GM19193 (cell line): ENCODE measurements at regions not wholly inside any gene's neighbourhood (a gene's known extent, or its start where the extent isn't known, plus 50 kb on each side); places are given as distances from the start of the nearest gene placed in this dataset.

Source experiments
- POLR2A ChIP-seq: IDR thresholded peaks from 4 replicates; pipeline ENCODE4 v1.6.1; 2011; ENCODE audit not compliant: insufficient read depth, insufficient read length; ENCODE audit errors: extremely low read depth

GRCh38 chr2:120802867-120803484 lies 67.3 kb downstream of the GLI2 start:
- no peak for TF ChIP-seq POLR2A

DNA sequence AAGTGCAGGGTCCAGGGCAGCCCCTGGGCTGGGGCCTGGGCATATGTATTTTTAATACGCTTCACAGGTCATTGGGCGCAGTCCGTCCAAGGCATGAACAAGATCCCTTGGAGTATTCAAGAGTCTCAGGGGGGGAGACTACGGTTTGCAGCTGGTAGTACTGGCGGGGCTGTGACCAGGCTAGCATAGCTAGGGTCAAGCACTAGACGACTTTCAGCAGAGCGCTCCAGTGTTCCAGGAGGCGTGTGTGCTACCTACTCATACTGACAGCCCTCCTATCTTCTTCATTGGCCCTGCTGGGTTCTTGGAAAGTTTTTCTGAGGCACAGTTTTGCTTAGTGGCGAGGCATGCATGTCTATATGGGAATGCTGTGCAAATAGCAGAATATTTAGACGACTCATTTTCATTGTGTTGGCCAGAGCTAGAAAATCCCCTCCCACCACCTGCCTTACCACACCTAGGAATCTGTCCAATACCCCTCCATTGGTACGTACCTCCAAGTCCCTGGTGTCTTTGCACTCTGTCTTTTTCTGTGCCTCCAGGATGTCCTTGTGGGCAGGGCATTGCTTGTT lies 68.2 kb downstream of the GLI2 start:
- TF ChIP-seq POLR2A: no peak

DNA sequence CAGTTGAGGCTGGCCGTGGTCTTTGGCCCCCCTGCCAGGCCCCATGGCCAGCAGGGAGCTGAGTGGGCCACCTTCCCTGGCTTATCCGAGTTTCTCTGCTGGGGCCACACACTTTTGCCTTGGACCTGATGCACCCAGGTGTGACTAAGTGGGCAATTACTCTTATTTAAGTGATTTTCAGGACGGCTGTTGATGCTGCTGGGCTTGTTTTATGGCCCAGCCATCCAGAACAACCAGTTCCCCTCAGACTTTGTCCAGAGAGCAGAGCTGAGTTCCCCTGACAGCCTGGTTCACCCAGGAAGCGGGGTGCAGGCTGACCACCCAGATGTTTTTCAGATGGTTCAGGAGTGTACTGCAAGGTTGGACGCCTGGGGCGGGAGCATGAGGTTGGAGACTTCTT lies 68.8 kb downstream of the GLI2 start:
- TF ChIP-seq POLR2A: no peak

GRCh38 chr2:120805011-120805410 lies 69.3 kb downstream of the GLI2 start:
- no peak for TF ChIP-seq POLR2A

GRCh38 chr2:120805602-120806001 lies 69.9 kb downstream of the GLI2 start:
- no peak for TF ChIP-seq POLR2A

DNA sequence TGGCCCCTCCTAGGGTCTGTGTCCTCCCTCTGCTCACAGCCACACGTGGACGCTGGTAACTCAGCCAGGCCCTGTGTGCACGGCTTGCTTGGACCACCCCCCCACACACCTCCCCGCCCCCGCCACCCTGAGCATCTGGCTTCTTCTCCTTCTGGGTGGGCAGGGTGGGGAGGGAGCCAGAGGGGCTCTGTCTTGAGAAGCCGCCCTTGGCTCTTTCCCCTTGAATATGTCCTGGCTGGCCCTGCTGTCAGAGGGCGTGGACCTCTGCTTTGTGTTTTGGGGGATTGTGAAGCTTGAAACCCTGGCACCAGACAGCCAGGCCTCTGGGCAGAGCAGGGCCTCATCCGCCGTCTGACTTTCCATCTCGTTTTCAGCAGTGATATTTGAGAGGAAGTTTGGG lies 72.1 kb downstream of the GLI2 start:
- no peak for TF ChIP-seq POLR2A

- TF ChIP-seq POLR2A: no peak
Observed at GRCh38 chr2:120809151-120809550, 73.5 kb downstream of the GLI2 start.

- TF ChIP-seq POLR2A: no peak
Observed at GRCh38 chr2:120809609-120810440, 74.2 kb downstream of the GLI2 start.

- TF ChIP-seq POLR2A: no peak
Observed at GRCh38 chr2:120810639-120811038, 75.0 kb downstream of the GLI2 start.

DNA sequence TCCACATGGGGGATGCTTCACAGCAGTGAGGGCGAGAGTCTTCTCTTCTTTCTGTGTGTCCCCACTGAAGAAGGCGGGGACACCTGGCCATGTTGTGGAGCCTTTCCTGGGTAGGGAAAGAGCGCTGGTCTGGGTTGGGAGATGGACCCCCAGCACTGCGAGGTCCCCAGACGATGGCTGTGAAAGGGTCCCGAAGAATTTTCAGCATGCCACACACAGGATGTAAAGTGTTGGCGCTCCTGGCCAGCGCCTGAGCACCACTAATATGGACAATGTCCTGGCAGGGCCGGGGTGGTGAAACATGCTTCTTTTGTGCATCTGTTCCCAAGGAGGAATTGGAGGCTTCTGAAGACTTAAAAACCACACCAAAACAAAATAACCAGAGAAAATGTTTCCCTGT lies 77.2 kb downstream of the GLI2 start:
- TF ChIP-seq POLR2A: no peak

DNA sequence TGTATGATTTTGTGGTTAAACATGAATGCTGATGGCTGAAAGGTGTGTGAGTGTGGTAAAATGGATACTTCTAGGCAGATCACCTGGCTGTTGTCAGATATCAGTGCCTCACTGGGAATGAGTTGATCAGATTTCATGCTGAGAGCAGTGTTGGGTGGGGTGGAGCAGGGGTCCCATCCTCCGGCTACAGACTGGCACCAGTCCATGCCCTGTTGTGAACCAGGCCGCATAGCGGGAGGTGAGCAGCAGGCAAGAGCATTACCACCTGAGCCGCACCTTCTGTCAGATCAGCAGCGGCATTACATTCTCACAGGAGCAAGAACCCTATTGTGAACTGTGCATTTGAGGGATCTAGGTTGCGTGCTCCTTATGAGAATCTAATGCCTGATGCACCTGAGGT lies 78.7 kb downstream of the GLI2 start:
- no peak for TF ChIP-seq POLR2A

GRCh38 chr2:120815292-120815691 lies 79.6 kb downstream of the GLI2 start:
- no peak for TF ChIP-seq POLR2A

GRCh38 chr2:120817136-120817955 lies 81.7 kb downstream of the GLI2 start:
- no peak for TF ChIP-seq POLR2A

DNA sequence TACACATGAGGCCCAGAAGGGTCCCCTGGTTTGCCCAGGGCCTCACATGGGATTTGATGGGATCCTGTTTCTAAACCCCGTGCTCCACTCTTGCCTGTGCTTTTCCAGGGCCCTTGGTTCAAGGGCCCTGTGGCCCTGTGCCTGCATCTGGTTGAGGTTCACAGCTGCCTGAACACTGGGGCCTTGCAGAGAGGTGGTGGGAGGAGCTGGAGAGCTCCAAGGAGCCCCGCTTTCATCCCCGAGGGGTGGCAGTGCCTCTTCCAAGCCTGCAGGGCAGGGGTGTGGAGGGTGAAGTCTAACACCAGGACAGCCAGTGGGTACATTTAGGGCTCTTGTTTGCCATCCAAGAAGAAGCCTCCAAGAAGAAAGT lies 82.3 kb downstream of the GLI2 start:
- TF ChIP-seq POLR2A: no peak

DNA sequence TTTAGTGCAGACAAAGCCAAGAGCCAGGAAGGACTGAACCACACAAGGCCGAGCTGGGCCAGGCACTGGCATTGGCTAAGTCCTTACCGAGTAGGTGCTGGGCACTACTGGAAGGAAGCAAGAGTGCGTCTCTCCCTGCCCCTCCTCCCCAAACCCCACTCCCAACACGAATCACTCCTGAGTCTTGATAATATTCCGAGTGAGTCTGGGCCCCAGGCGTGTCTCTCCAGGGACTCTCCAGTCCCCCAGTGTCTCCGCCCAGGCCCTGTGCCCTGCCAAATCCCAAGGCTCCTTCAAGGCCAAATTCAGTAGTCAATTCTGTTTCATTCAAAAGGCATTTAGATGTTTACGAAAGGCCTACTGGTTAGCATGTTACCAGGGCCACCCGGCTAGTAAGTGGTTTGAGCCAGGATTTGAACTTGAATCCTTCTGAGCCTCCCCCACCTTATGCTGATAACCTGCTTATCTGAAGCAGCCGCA lies 82.8 kb downstream of the GLI2 start:
- no peak for TF ChIP-seq POLR2A
